NCI-H526 treated with DMSO at 0.1 percent for 48 hours (cell line): ENCODE measurements at regions not wholly inside any gene's neighbourhood (a gene's known extent, or its start where the extent isn't known, plus 50 kb on each side); places are given as distances from the start of the nearest gene placed in this dataset.

Experiments used
- DNase-seq: peaks from one replicate; lab custom pipeline; 2025; lab: John Stamatoyannopoulos, UW

GRCh38 chr12:102535306-102535705, 54.9 kb upstream of the IGF1 start:
- DNase-seq, result no peak

- no peak for DNase-seq
These were observed 54.5 kb upstream of the IGF1 start for GRCh38 chr12:102534899-102535298.

- no peak for DNase-seq
These were observed 53.3 kb upstream of the IGF1 start for GRCh38 chr12:102533483-102534215.
